ENCODE measurements at regions not wholly inside any gene's neighbourhood (a gene's known extent, or its start where the extent isn't known, plus 50 kb on each side); places are given as distances from the start of the nearest gene placed in this dataset.
A peak's percentile ranks its signal among the peaks of the same experiment; 100 is the strongest.
"Not testable (repeated sequence)": the region's sequence is repeated elsewhere in the genome, so short reads cannot be mapped to it uniquely, and the experiment has no call there.

DNA sequence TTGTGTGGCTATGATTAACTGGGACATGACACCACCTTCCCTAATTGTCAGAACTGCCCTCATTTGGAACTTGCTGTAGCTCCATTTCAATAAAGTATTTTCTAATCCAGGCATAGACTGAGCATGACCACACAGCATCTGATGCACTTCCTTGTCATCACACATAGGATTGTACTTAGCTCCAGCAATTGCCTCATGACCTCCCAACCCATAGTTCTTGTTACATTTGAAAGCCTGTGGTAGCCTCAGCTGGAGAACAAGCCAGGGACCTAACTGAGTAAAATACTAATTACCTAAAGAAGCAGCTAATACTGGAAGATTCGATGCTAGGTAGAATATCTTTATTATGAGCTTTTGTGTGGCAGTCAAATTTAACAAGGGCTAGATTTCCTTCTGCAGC, 187.3 kb upstream of the KIF2B start:
- DNase-seq (ENCODE audit: low read depth) = no peak

DNA sequence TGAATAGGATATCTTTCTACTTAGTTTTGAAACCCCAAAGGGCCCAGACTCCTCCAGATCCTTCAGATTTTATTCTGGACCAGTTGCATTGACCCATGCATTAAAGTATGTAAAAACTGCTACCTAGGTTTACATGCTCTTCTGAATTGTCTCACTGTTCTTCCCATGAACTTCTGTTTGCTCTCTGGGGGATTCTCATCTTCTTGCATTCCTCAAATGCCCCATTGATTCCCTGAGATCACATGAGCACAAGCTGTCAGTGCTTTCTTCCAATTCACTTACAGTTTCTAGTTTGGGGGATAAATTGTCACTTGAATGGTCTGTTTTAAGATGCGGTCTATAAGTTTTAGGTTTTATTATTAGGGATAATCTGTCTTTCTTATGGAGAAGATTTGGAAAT, 188.9 kb upstream of the KIF2B start:
- DNase-seq (ENCODE audit: low read depth) = no peak

DNA sequence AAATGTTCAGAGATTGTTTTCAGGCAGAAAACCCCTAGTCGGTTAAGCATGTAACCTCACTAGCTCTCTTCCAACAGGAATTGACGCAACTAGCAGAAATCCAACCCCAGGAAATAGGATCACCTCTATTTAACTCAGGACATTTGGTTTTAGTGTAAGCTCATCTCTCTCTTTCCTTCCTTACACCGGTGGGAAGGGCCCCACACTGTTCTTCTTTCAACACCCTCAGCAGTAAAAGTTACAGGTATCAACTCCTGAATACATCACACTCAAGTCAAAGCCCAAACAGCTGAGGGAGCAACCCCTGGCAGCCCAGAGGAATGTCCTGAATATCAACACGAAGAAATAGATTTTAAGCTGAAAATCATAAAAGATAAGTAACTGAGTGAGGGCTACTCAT, 191.2 kb upstream of the KIF2B start:
- no peak for DNase-seq (ENCODE audit: low read depth)

DNA sequence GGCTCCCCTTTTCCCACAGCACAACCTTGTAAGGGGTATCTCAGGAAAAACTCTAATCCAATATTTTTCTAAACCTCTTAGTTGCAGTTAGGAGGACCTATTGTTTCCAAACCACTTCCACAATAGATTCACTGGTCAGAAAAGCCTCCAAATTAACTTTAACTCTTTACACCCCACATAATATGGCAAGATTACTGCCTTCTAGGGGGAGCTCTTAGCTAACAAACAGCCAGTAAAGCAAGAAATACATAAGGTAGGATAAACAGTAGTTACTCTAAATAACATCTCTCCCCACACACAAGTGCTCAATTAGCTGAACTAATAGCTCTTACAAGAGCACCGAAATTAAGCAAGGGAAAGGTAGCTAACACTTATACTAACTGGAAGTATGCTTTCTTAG, 192.1 kb upstream of the KIF2B start:
- DNase-seq (ENCODE audit: low read depth) = no peak

DNA sequence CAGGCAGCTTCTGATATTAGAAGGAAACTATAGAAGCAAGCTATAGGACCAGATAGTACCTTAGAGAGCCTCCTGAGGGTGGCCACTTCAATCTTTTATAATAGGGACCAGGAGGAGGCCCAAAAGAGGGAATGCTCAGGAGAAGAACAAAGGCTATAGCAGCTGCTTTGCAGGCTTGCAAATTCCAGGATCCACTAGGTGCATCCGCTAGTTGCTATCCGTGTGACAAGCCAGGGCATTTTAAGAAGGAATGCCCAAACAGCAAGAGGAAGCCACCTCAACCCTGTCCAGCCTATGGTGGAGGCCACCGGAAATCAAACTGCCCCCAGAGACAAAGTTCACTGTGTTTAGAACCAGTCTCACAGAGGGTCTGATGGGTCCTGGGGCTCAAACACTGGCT, 192.6 kb upstream of the KIF2B start:
- no peak for DNase-seq (ENCODE audit: low read depth)

DNA sequence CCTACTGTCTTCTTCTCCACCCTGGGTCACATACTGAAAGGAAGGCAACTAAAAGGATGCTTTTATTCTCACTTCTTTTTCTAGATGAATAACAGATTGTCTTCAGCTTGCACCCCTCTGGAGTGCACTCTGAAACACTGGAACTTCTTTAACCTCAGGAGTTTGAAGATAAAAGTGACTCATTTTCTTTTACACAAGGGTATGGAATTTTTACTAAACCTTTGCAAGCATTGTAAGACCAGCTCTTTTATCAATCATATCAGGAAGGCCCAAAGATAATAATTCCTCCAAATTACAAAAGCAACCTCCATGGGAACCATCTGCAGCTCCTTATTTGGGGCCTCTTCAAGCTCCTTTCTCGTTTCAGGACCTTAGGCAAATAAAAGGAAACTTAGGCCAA, 193.5 kb upstream of the KIF2B start:
- DNase-seq (ENCODE audit: low read depth) = no peak

DNA sequence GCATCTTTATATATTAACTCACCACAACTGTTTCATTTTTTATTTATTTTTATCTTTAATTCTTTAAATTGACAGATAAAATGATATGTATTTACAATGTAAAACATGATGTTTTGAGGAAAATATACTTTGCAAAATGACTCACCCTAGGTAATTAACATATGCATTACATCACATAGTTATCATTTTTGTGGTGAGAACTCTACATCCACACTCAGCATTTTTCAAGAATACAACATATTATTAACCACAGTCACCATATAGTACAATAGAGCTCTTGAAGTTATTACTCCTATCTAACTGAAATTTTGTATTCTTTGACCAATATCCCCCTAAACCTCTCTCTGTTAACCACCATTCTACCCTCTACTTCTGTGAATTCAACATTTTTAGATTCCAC, 194.7 kb upstream of the KIF2B start:
- no peak for DNase-seq (ENCODE audit: low read depth)

DNA sequence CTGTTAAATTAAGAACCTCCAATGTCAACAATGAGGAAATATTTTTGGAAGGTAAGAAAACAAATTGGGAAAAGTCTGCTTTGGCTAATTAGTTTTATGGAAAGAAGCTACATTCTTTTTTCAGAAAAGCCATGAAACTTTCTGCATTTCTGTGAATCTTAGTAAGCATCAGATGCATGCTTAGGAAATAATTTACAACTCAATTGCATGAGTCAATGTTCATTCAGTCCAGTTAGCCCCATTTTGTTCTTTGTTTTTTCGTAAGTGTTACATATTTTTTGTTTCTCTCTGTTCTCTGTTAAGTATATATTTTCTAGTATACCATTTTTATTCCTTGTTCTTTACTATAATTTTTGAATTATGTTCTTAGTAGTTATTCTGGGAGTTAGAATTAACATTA, 195.2 kb upstream of the KIF2B start:
- DNase-seq (ENCODE audit: low read depth) = peak; percentile 8

DNA sequence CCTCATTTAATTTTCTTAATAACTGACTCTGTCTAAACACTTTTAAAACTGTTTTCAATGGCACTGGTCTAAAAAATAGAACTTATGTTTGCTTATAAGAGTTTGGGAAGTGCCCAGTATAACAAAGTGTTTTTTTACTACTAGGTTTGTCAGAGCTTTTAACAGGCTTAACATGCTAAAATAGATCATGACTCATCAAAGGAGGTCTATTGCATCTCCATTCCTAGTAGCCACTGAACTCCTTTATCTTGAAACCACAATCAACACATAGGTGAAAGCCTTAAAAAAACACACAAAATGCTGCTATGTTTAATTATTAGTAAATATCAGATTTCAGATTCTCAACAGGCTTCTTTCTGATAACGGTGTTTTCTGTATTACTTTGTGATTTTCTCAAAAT, 196.4 kb upstream of the KIF2B start:
- peak; percentile 70 for DNase-seq (ENCODE audit: low read depth)

DNA sequence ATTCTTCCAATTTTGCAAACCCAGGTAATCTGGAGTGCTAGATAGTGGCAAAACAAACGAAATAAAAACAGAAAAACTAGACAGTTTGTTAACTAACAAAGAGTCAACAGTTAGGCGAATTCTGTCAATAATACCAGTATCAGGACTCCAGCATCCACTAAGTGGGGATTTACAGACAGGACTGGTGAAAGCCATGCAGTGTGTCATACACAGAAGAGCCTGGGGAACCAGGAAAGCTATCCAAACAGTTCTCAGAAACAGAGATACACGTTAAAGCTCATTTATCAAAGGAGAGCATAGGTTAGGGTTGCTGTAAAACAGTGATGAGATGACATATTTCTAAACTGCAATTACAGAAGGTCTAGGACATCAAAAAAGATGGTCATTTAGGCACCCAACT, 203.7 kb upstream of the KIF2B start:
- no peak for DNase-seq (ENCODE audit: low read depth)

DNA sequence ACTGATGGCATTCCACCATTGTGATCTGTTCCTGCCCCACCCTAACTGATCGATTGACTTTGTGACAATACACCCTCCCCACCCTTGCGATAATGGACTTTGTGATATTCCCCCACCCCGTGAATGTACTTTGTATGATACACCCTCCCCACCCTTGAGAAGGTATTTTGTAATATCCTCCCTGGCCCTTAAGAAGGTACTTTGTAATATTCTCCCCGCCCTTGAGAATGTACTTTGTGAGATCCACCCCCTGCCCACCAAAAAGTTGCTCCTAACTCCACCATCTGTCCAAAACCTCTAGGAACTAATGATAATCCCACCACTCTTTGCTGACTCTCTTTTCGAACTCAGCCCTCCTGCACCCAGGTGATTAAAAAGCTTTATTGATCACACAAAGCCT, 214.5 kb upstream of the KIF2B start:
- DNase-seq (ENCODE audit: low read depth) = not testable (repeated sequence)

DNA sequence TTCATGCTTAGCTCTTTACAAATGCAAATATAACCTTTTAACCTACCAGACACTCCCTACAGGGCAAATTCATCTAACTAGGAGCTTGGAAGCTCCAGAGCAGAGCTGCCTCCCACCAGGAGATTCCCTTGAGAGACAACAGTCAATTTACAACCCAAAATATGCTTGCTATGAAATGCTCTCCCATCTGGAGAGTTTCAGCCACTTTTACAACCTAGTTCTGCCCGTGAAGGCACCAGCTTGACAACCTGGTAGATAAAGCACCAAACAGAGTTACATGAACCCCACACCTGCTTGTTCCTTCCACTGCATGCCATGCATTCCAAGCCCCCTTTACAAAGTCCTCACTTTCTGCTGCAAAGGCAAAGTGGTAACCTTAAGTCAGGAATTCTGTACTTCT, 215.3 kb upstream of the KIF2B start:
- no peak for DNase-seq (ENCODE audit: low read depth)

DNA sequence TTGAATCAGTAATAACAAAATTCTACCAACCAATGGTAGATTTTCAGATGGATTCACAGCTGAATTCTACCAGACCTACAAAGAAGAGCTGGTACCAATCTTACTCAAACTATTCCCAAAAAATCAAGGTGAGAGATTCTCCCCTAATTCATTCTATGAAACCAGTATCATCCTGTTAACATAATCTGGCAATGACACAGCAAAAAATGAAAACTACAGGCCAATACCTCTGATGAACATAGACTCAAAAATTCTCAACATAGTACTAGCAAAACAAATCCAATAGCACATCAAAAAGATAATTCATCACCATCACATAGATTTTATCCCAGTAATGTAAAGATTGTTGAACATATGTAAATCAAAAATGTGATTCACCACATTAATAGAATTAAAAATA, 234.4 kb upstream of the KIF2B start:
- DNase-seq (ENCODE audit: low read depth) = no peak

DNA sequence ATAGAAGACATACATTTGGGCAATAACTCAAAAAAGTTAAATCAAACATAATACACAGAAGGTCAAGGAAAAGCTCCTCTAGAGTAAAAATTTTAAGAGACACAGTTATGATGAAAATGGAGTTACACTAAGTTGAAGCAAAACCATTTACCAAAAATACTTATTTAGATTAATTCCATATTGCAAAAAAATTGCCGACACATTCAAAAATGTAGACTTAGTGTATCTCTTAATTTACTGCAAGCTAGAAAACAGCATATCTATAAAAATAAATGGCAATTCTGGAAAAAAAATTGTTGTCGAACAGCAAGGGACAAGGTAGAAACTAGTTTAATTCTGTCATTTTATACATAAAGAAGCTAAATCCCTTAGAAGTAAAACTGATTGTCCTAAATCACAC, 248.7 kb upstream of the KIF2B start:
- DNase-seq (ENCODE audit: low read depth) = no peak

DNA sequence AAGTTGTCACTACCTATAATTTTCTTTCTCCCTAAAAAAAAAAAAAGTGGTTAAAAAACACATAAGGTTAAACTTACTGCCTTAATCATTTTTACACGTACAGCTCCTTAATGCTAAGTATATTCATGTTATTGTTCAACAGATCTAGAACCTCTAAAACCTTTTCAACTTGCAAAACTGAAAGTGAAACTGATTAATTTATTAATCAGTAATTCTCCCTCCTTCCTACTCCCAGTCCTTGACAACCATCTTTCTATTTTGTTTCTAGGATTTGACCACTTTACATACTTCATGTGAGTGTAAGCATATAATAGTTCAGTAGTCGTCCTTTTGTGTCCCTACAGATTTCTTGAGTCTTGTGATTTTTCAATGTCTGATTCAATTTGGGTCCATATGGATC, 251.4 kb upstream of the KIF2B start:
- peak; percentile 12 for DNase-seq (ENCODE audit: low read depth)

DNA sequence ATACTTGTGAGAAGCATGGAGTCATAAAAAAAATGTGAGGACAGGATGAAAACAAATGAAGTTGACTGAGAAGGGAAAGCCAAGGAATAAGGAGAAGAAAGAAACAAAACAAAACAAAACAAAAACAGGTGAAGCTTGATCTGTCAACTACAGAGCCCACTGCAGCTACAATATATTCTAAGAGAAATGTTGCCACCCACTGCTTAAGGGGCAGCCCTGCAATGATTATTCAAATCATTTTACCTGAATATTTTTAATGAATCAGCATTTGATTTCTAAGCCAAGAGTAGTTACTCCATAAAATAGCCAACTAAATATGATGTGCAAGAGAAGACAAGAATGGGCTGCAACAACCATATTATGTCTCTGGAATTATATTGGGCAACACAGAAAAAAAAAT, 252.0 kb upstream of the KIF2B start:
- DNase-seq (ENCODE audit: low read depth) = peak; percentile 9

DNA sequence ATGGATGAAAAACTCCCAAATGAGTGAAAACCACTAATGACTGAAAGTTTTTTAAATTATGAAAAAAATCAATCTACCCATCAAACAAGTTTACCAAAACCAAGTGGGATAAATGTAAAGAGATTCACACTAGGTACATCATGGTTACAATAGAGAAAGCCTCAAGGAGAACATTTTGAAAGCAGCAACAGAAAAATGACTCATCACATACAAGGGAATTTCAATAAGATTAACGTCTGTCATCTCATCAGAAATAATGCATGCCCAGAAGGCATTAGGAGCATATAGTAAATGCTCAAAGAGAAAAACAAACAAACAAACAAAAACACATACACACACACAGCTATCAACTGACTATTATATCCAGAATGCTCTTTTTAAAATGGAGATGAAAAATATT, 261.8 kb upstream of the KIF2B start:
- DNase-seq (ENCODE audit: low read depth) = no peak

DNA sequence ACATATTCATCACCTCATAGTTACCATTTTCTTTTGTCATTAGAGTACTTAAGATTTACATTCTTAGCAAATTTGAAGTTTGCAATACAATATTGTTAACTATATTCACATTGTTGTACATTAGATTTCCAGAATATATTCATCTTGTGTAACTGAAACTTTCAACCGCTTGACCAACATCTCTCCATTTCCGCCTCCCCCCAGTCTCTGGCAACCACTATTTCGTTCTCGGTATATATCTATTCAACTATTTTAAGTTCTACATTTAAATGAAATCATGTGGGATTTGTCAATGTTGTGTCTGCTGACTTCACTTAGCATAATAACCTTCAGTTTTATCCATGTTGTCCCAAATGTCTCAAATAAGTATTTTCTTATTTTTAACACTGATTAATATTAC, 274.5 kb upstream of the KIF2B start:
- no peak for DNase-seq (ENCODE audit: low read depth)

DNA sequence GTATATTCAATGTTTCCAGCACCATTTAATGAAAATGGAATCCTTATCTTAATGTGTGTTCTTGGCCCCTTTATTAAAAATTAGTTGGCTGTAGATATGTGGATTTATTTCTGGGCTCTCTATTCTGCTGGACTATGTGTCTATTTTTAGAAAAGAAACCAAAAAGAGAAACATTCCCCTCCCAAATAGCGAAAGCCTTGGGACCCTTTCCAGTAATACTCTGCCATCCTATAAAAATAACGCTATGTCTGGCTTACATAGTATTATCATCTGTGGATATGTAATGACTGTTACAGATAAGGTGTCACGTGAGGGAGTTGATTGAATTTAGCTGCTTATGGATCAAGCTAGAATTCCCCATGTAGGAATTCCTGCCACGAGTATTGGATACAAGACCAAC, 279.3 kb upstream of the KIF2B start:
- DNase-seq (ENCODE audit: low read depth) = no peak

DNA sequence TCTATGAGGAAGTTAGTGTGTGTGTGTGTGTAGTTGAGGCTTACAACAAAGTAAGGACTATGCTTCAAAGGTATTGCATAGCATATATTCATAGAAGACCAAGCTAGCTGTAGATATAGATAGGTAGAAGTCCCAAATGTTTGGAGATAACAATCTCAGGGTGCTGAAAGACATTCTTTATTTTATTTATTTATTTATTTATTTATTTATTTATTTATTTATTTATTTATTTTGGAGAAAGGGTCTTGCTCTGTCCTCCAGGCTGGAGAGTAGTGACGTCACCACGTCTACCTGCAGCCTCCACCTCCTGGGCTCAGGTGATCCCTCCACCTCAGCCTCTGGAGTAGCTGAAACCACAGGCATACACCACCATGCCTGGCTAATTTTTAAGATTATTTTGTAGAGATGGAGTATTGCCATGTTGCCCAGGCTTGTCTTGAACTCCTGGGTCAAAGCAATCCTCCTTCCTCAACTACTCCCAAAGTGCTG, 284.6 kb upstream of the KIF2B start:
- no peak for DNase-seq (ENCODE audit: low read depth)

DNA sequence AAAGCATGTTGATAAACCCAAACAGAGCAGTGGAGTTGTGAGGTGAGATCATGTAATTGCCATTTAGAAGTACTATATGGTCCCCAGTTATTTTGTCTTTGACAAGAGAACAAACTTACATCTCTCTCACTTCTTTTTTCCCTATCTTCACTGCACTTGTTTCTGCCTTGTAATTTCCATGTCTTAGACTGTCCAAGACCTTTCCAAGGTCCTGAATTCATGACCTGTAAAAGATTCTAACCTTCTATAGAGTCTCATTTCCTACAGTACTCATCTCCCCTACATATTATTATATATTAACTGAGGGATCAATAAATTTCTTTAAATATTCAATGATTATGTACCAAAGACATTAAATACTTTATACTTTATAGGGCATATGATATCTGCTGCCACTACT, 295.3 kb upstream of the KIF2B start:
- DNase-seq (ENCODE audit: low read depth) = peak; percentile 15

DNA sequence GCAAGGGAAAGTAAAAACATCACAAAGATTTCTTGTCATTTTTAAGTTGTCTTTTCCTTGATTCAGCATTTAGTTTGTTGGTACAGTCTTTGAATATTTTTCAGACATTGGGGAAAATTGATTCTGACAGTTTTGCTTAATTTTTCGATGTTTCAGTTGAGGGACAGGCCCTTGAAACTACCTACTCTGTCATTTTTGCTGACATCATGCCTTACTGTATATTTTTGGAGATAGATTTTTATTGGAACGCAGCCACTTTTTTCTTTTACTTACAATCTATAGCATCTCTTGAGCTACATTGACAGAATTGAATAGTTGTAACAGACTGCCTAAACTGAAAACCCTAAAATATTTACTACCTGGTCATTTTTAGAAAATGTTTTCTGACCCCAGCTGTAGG, 297.1 kb upstream of the KIF2B start:
- no peak for DNase-seq (ENCODE audit: low read depth)

DNA sequence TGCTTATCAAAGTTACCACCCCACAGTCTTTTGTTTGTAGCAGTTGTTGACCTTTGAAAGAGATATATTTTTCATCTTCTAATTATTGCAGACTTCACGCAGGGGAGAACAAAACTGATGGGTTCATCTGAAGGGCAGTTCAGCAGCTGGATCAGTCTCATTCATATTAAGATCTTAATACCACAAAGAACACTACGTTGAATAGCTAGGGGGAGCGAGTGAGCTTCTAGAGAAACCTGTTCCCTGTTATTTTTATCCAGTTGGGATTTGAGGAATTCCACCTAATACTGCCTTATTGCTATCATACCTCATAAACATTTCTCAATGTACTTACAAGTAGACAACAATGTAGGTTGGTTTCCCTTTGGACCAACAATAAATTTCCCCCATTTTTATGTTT, 306.1 kb upstream of the KIF2B start:
- DNase-seq (ENCODE audit: low read depth) = peak; percentile 58

DNA sequence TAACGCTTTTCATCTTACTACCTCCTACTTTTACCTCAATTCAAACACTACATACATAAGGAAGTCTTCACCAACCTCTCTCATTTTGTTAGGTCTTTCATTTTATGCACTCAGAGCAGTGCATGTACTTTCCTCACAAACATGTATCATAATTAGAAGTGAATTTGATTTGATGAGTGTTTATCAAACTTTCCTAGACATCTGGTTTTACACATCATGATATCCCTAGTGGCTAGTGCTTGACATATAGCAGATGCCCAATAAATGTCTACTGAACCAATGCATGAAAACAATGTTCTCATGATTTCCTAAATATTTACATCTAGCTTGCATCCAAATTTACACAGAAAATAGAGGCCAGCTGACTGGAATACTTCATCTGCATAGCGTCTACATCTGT, 323.4 kb upstream of the KIF2B start:
- no peak for DNase-seq (ENCODE audit: low read depth)

DNA sequence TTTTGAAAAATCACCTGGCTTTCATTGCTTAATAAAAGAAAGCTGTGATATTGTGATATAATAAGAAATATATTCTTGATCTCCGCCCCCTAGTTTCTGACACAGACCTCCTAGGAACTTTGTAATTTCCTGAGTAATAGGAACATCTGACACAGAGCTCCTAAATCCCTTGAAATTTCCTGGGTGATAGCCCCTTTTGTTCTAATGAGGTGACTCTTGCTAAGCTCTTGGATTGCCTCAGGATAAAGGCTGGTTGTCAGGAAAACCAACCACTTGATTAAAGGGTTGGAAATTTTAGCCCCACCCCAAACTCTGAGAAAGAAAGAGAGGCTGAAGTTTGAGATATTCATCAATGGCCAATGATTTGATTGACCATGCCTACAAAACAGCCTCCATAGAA, 326.4 kb upstream of the KIF2B start:
- DNase-seq (ENCODE audit: low read depth) = no peak

Measured in myocyte (in vitro differentiated cells).